SK-N-SH treated with all-trans-retinoic acid at 6 μM for 48 hours (cell line): ENCODE measurements at regions not wholly inside any gene's neighbourhood (a gene's known extent, or its start where the extent isn't known, plus 50 kb on each side); places are given as distances from the start of the nearest gene placed in this dataset.

Experiments
- ATAC-seq: fragments of 200-7000 bp; cut with Tn5 transposase; 3 replicates; pipeline ENCODE4 v1.9.1; 2020; ENCODE audit warnings: mild to moderate bottlenecking, moderate library complexity
- ARNTL ChIP-seq: fragments of 450-650 bp; formaldehyde crosslinking; IDR thresholded peaks from 2 replicates; pipeline ENCODE4 v1.5.0; 2020; ENCODE audit warnings: low read depth, mild to moderate bottlenecking, moderate library complexity, borderline replicate concordance
- BACH2 ChIP-seq: fragments of 250-450 bp; sonication (Bioruptor Pico); IDR thresholded peaks from 2 replicates; pipeline ENCODE4 v1.9.0; 2021; ENCODE audit warnings: mild to moderate bottlenecking, borderline replicate concordance
- CREB5 ChIP-seq: fragments of 250-450 bp; sonication (Bioruptor Pico); IDR thresholded peaks from 2 replicates; pipeline ENCODE4 v1.5.1; 2020; ENCODE audit warnings: low read depth, mild to moderate bottlenecking, moderate library complexity
- CSDC2 ChIP-seq: fragments of 250-450 bp; sonication (Bioruptor Pico); IDR thresholded peaks from 2 replicates; pipeline ENCODE4 v1.5.0; 2020; ENCODE audit warnings: mild to moderate bottlenecking, moderate library complexity
- ESRRG ChIP-seq: fragments of 250-450 bp; sonication (Bioruptor Pico); IDR thresholded peaks from 2 replicates; pipeline ENCODE4 v1.6.1; 2021; ENCODE audit warnings: mild to moderate bottlenecking
- GLIS3 ChIP-seq: fragments of 250-450 bp; sonication (Bioruptor Pico); IDR thresholded peaks from 2 replicates; pipeline ENCODE4 v1.5.0; 2020; ENCODE audit warnings: mild to moderate bottlenecking, moderate library complexity
- ISL1 ChIP-seq: fragments of 250-450 bp; sonication (Bioruptor Pico); IDR thresholded peaks from 2 replicates; pipeline ENCODE4 v2.1.2; 2022; ENCODE audit warnings: mild to moderate bottlenecking, moderate library complexity
- OSR1 ChIP-seq: fragments of 250-450 bp; sonication (Bioruptor Pico); IDR thresholded peaks from 2 replicates; pipeline ENCODE4 v1.8.0; 2022; ENCODE audit warnings: moderate library complexity, mild to moderate bottlenecking, inconsistent platforms
- PATZ1 ChIP-seq: fragments of 250-450 bp; sonication (Bioruptor Pico); IDR thresholded peaks from 2 replicates; pipeline ENCODE4 v1.8.0; 2020; ENCODE audit warnings: mild to moderate bottlenecking, moderate library complexity, borderline replicate concordance
- POU6F1 ChIP-seq: fragments of 250-450 bp; sonication (Bioruptor Pico); IDR thresholded peaks from 2 replicates; pipeline ENCODE4 v1.8.0; 2021; ENCODE audit warnings: low read depth, mild to moderate bottlenecking, moderate library complexity, borderline replicate concordance
- PPARA ChIP-seq: fragments of 250-450 bp; sonication (Bioruptor Pico); IDR thresholded peaks from 2 replicates; pipeline ENCODE4 v1.5.0; 2020; ENCODE audit warnings: mild to moderate bottlenecking, borderline replicate concordance
- RARB ChIP-seq: fragments of 250-450 bp; sonication (Bioruptor Pico); IDR thresholded peaks from 2 replicates; pipeline ENCODE4 v1.8.0; 2021; ENCODE audit warnings: mild to moderate bottlenecking, moderate library complexity
- SNAI2 ChIP-seq: fragments of 250-450 bp; sonication (Bioruptor Pico); IDR thresholded peaks from 2 replicates; pipeline ENCODE4 v1.5.0; 2020; ENCODE audit warnings: mild to moderate bottlenecking, moderate library complexity
- TCF4 ChIP-seq: fragments of 250-450 bp; sonication (Bioruptor Pico); IDR thresholded peaks from 2 replicates; pipeline ENCODE4 v1.8.0; 2021; ENCODE audit warnings: mild to moderate bottlenecking, moderate library complexity, borderline replicate concordance
- TOX ChIP-seq: fragments of 250-450 bp; sonication (Bioruptor Pico); IDR thresholded peaks from 2 replicates; pipeline ENCODE4 v1.8.0; 2021; ENCODE audit warnings: mild to moderate bottlenecking, moderate library complexity, borderline replicate concordance
- TSHZ2 ChIP-seq: fragments of 250-450 bp; sonication (Bioruptor Pico); IDR thresholded peaks from 2 replicates; pipeline ENCODE4 v1.5.0; 2020; ENCODE audit warnings: mild to moderate bottlenecking, moderate library complexity
- ZC3H10 ChIP-seq: fragments of 250-450 bp; sonication (Bioruptor Pico); IDR thresholded peaks from 2 replicates; pipeline ENCODE4 v1.5.1; 2021; ENCODE audit warnings: mild to moderate bottlenecking, moderate library complexity
- ZFP3 ChIP-seq: fragments of 250-450 bp; sonication (Bioruptor Pico); IDR thresholded peaks from 2 replicates; pipeline ENCODE4 v1.5.0; 2020; ENCODE audit warnings: mild to moderate bottlenecking, moderate library complexity
- ZFP30 ChIP-seq: fragments of 450-650 bp; formaldehyde crosslinking; IDR thresholded peaks from 2 replicates; pipeline ENCODE4 v1.5.0; 2022; ENCODE audit warnings: mild to moderate bottlenecking, moderate library complexity
- ZNF565 ChIP-seq: fragments of 450-650 bp; formaldehyde crosslinking; conservative IDR thresholded peaks from 2 replicates; pipeline ENCODE4 v1.5.0; 2020; ENCODE audit warnings: low read depth, mild to moderate bottlenecking, moderate library complexity
- ZNF70 ChIP-seq: fragments of 450-650 bp; formaldehyde crosslinking; IDR thresholded peaks from 2 replicates; pipeline ENCODE4 v1.5.0; 2020; ENCODE audit warnings: mild to moderate bottlenecking, moderate library complexity
- ZNF8 ChIP-seq: fragments of 450-650 bp; formaldehyde crosslinking; IDR thresholded peaks from 2 replicates; pipeline ENCODE4 v1.5.0; 2020; ENCODE audit warnings: mild to moderate bottlenecking, moderate library complexity

- TF ChIP-seq PPARA (no peak), ZFP30 (CRISPR knock-in tag) (no peak), ESRRG (no peak), CSDC2 (CRISPR knock-in tag) (no peak), ARNTL (CRISPR knock-in tag) (no peak), RARB (CRISPR knock-in tag) (no peak), BACH2 (no peak), TOX (CRISPR knock-in tag) (no peak), ZFP3 (no peak), CREB5 (CRISPR knock-in tag) (no peak), ZNF565 (CRISPR knock-in tag) (no peak), ISL1 (CRISPR knock-in tag) (no peak), TCF4 (CRISPR knock-in tag) (no peak), OSR1 (CRISPR knock-in tag) (no peak), SNAI2 (CRISPR knock-in tag) (no peak), ZC3H10 (no peak)
- TF ChIP-seq, all 23 proteins: peak for 0
- ATAC-seq = no peak
Measured at GRCh38 chr2:42957109-42957860, 164.9 kb upstream of the HAAO start.

- no peak for ATAC-seq
- TF ChIP-seq TCF4 (CRISPR knock-in tag) (no peak), GLIS3 (CRISPR knock-in tag) (no peak), ARNTL (CRISPR knock-in tag) (no peak), ISL1 (CRISPR knock-in tag) (no peak), PATZ1 (CRISPR knock-in tag) (no peak)
Measured at GRCh38 chr2:42954227-42954962, 162.0 kb upstream of the HAAO start.

GRCh38 chr2:42953216-42953615 is 160.8 kb upstream of the HAAO start:
- no peak for ATAC-seq
- no peak for TF ChIP-seq ZFP3
- TF ChIP-seq SNAI2 (CRISPR knock-in tag) = no peak
- TF ChIP-seq ZNF8 (CRISPR knock-in tag) = no peak
- TF ChIP-seq BACH2 = no peak
- no peak for TF ChIP-seq PPARA
- no peak for TF ChIP-seq TOX (CRISPR knock-in tag)
- TF ChIP-seq ZNF70 (CRISPR knock-in tag) = no peak
- no peak for TF ChIP-seq CSDC2 (CRISPR knock-in tag)
- no peak for TF ChIP-seq ARNTL (CRISPR knock-in tag)
- TF ChIP-seq ISL1 (CRISPR knock-in tag) = no peak
- TF ChIP-seq TCF4 (CRISPR knock-in tag) = no peak
- no peak for TF ChIP-seq ZFP30 (CRISPR knock-in tag)
- TF ChIP-seq RARB (CRISPR knock-in tag) = no peak

GRCh38 chr2:42951263-42951938 is 159.0 kb upstream of the HAAO start:
- ATAC-seq = peak; percentile 11; the same call in 1 of the 3 replicates
- TF ChIP-seq TSHZ2 (CRISPR knock-in tag) = no peak
- no peak for TF ChIP-seq PATZ1 (CRISPR knock-in tag)
- no peak for TF ChIP-seq CREB5 (CRISPR knock-in tag)
- TF ChIP-seq TCF4 (CRISPR knock-in tag) = no peak
- TF ChIP-seq POU6F1 (CRISPR knock-in tag) = no peak
- no peak for TF ChIP-seq SNAI2 (CRISPR knock-in tag)
- no peak for TF ChIP-seq ZNF565 (CRISPR knock-in tag)
- no peak for TF ChIP-seq GLIS3 (CRISPR knock-in tag)
- TF ChIP-seq CSDC2 (CRISPR knock-in tag) = no peak
- TF ChIP-seq ZNF70 (CRISPR knock-in tag) = no peak
